ENCODE measurements at regions not wholly inside any gene's neighbourhood (a gene's known extent, or its start where the extent isn't known, plus 50 kb on each side); places are given as distances from the start of the nearest gene placed in this dataset.

- no peak for DNase-seq
These were observed 246.2 kb downstream of the HACE1 start for GRCh38 chr6:104613416-104614001.

GRCh38 chr6:104612541-104612940 lies 247.2 kb downstream of the HACE1 start:
- no peak for DNase-seq

- DNase-seq, result no peak
These were observed 251.6 kb downstream of the HACE1 start for GRCh38 chr6:104608101-104608500.

GRCh38 chr6:104607501-104607900 lies 252.2 kb downstream of the HACE1 start:
- DNase-seq, result no peak

GRCh38 chr6:104606361-104606760 lies 253.4 kb downstream of the HACE1 start:
- DNase-seq, result no peak

- DNase-seq, result no peak
These were observed 255.0 kb downstream of the HACE1 start for GRCh38 chr6:104604685-104605084.

- DNase-seq, result no peak
These were observed 256.5 kb downstream of the HACE1 start for GRCh38 chr6:104603108-104603745.

- no peak for DNase-seq
These were observed 258.0 kb downstream of the HACE1 start for GRCh38 chr6:104601721-104602120.

GRCh38 chr6:104601131-104601651 lies 258.5 kb downstream of the HACE1 start:
- DNase-seq, result no peak

- no peak for DNase-seq
These were observed 259.1 kb downstream of the HACE1 start for GRCh38 chr6:104600639-104600931.

GRCh38 chr6:104599821-104600638 lies 259.7 kb downstream of the HACE1 start:
- DNase-seq, result no peak

- no peak for DNase-seq
These were observed 262.1 kb downstream of the HACE1 start for GRCh38 chr6:104597541-104598050.

GRCh38 chr6:104596091-104596490 lies 263.6 kb downstream of the HACE1 start:
- DNase-seq, result no peak

- DNase-seq, result no peak
These were observed 264.4 kb downstream of the HACE1 start for GRCh38 chr6:104595311-104595820.

GRCh38 chr6:104591573-104592334 lies 268.0 kb downstream of the HACE1 start:
- DNase-seq, result no peak

- no peak for DNase-seq
These were observed 269.8 kb downstream of the HACE1 start for GRCh38 chr6:104589940-104590339.

GRCh38 chr6:104585646-104586045 lies 274.1 kb downstream of the HACE1 start:
- DNase-seq, result no peak

GRCh38 chr6:104580452-104580851 lies 279.3 kb downstream of the HACE1 start:
- DNase-seq, result no peak

- no peak for DNase-seq
These were observed 280.3 kb downstream of the HACE1 start for GRCh38 chr6:104579310-104579863.

- DNase-seq, result no peak
These were observed 284.2 kb downstream of the HACE1 start for GRCh38 chr6:104575536-104575935.

GRCh38 chr6:104574135-104574750 lies 285.5 kb downstream of the HACE1 start:
- no peak for DNase-seq

- no peak for DNase-seq
These were observed 286.4 kb downstream of the HACE1 start for GRCh38 chr6:104573350-104573749.
